Ishikawa (cell line): ENCODE measurements at regions not wholly inside any gene's neighbourhood (a gene's known extent, or its start where the extent isn't known, plus 50 kb on each side); places are given as distances from the start of the nearest gene placed in this dataset.

Experiments used
- CEBPB ChIP-seq: IDR thresholded peaks from 2 replicates; pipeline ENCODE4 v1.6.1; 2012
- CREB1 ChIP-seq: IDR thresholded peaks from 2 replicates; pipeline ENCODE4 v1.6.1; 2012; ENCODE audit warnings: low read depth
- EGR1 ChIP-seq: IDR thresholded peaks from 2 replicates; pipeline ENCODE4 v1.6.1; 2012
- EP300 ChIP-seq: IDR thresholded peaks from 2 replicates; pipeline ENCODE4 v1.6.1; 2012; ENCODE audit warnings: borderline replicate concordance
- FOXM1 ChIP-seq: IDR thresholded peaks from 2 replicates; pipeline ENCODE4 v1.6.1; 2012; ENCODE audit warnings: low read depth, borderline replicate concordance
- MAX ChIP-seq: IDR thresholded peaks from 2 replicates; pipeline ENCODE4 v1.6.1; 2012
- NFIC ChIP-seq: IDR thresholded peaks from 2 replicates; pipeline ENCODE4 v1.6.1; 2012
- RAD21 ChIP-seq: IDR thresholded peaks from 2 replicates; pipeline ENCODE4 v1.6.1; 2012; ENCODE audit warnings: low read depth
- REST ChIP-seq: IDR thresholded peaks from 2 replicates; pipeline ENCODE4 v1.6.1; 2012; ENCODE audit warnings: low read depth, mild to moderate bottlenecking
- TAF1 ChIP-seq: IDR thresholded peaks from 2 replicates; pipeline ENCODE4 v1.6.1; 2012; ENCODE audit warnings: low read depth, mild to moderate bottlenecking
- TCF12 ChIP-seq: IDR thresholded peaks from 2 replicates; pipeline ENCODE4 v1.6.1; 2012; ENCODE audit warnings: low read depth
- TEAD4 ChIP-seq: IDR thresholded peaks from 2 replicates; pipeline ENCODE4 v1.6.1; 2012
- USF1 ChIP-seq: IDR thresholded peaks from 2 replicates; pipeline ENCODE4 v1.6.1; 2012
- YY1 ChIP-seq: IDR thresholded peaks from 2 replicates; pipeline ENCODE4 v1.6.1; 2012; ENCODE audit warnings: low read depth
- ZBTB7A ChIP-seq: IDR thresholded peaks from 2 replicates; pipeline ENCODE4 v1.6.1; 2012; ENCODE audit warnings: low read depth

- TF ChIP-seq ZBTB7A (no peak), NFIC (no peak), CREB1 (no peak), YY1 (no peak), TAF1 (no peak), MAX (no peak), REST (no peak)
Observed at GRCh38 chr3:158983216-158984099, 181.6 kb downstream of the MFSD1 start.

GRCh38 chr3:158991146-158991705 lies 189.4 kb downstream of the MFSD1 start:
- TF ChIP-seq YY1 (0 out of 2 replicates have a peak, but pooled peaks have one; percentile 50), MAX (no peak)

GRCh38 chr3:158992463-158992862 lies 190.6 kb downstream of the MFSD1 start:
- no peak for TF ChIP-seq EP300
- TF ChIP-seq CEBPB = no peak
- TF ChIP-seq TAF1 = no peak
- no peak for TF ChIP-seq EGR1
- TF ChIP-seq ZBTB7A = no peak
- no peak for TF ChIP-seq YY1
- TF ChIP-seq MAX = no peak
- TF ChIP-seq RAD21 = no peak
- TF ChIP-seq CREB1 = no peak
- TF ChIP-seq NFIC = no peak
- no peak for TF ChIP-seq USF1
- TF ChIP-seq REST = no peak
- TF ChIP-seq TCF12 = no peak
- no peak for TF ChIP-seq TEAD4
- TF ChIP-seq FOXM1 = no peak

- no peak for TF ChIP-seq CEBPB
- no peak for TF ChIP-seq TCF12
- TF ChIP-seq TEAD4 = no peak
- no peak for TF ChIP-seq TAF1
- TF ChIP-seq MAX = no peak
- TF ChIP-seq REST = no peak
- TF ChIP-seq RAD21 = no peak
- no peak for TF ChIP-seq USF1
- TF ChIP-seq EP300 = no peak
- no peak for TF ChIP-seq CREB1
- TF ChIP-seq YY1 = no peak
- TF ChIP-seq ZBTB7A = no peak
- no peak for TF ChIP-seq EGR1
- TF ChIP-seq FOXM1 = no peak
- no peak for TF ChIP-seq NFIC
Observed at GRCh38 chr3:158994386-158994785, 192.5 kb downstream of the MFSD1 start.
